ENCODE measurements at regions not wholly inside any gene's neighbourhood (a gene's known extent, or its start where the extent isn't known, plus 50 kb on each side); places are given as distances from the start of the nearest gene placed in this dataset.
"Not testable (repeated sequence)": the region's sequence is repeated elsewhere in the genome, so short reads cannot be mapped to it uniquely, and the experiment has no call there.

- H3K9ac ChIP-seq (ENCODE audit: low read depth in 1 of 2, low read length in 2 of 2); H3K27me3 ChIP-seq (ENCODE audit: control insufficient read depth in 1 of 2, insufficient read depth in 2 of 2, low read length in 2 of 2); H3K4me1 ChIP-seq (ENCODE audit: control insufficient read depth in 1 of 2, insufficient read depth in 2 of 2, low read length in 2 of 2); H3K4me3 ChIP-seq (ENCODE audit: low read depth in 1 of 2, low read length in 2 of 2); H3K9me3 ChIP-seq (ENCODE audit: control insufficient read depth in 1 of 2, low read length in 2 of 2); H3K36me3 ChIP-seq (ENCODE audit: control insufficient read depth in 1 of 2, insufficient read depth in 2 of 2, low read length in 2 of 2); H3K27ac ChIP-seq (ENCODE audit: low read depth, low read length): not testable (repeated sequence)
Observed at GRCh38 chr2:132220589-132220988, 58.8 kb upstream of the ANKRD30BL start.

- H3K27ac ChIP-seq (ENCODE audit: low read depth, low read length); H3K27me3 ChIP-seq (ENCODE audit: control insufficient read depth in 1 of 2, insufficient read depth in 2 of 2, low read length in 2 of 2); H3K4me3 ChIP-seq (ENCODE audit: low read depth in 1 of 2, low read length in 2 of 2); H3K9me3 ChIP-seq (ENCODE audit: control insufficient read depth in 1 of 2, low read length in 2 of 2); H3K4me1 ChIP-seq (ENCODE audit: control insufficient read depth in 1 of 2, insufficient read depth in 2 of 2, low read length in 2 of 2); H3K9ac ChIP-seq (ENCODE audit: low read depth in 1 of 2, low read length in 2 of 2); H3K36me3 ChIP-seq (ENCODE audit: control insufficient read depth in 1 of 2, insufficient read depth in 2 of 2, low read length in 2 of 2): not testable (repeated sequence)
Observed at GRCh38 chr2:132221886-132222285, 60.1 kb upstream of the ANKRD30BL start.

- H3K9me3 ChIP-seq (ENCODE audit: control insufficient read depth in 1 of 2, low read length in 2 of 2) = no peaks in the 10 kb centered on the region
- no peaks in the 10 kb centered on the region for H3K4me1 ChIP-seq (ENCODE audit: control insufficient read depth in 1 of 2, insufficient read depth in 2 of 2, low read length in 2 of 2)
- H3K9ac ChIP-seq (ENCODE audit: low read depth in 1 of 2, low read length in 2 of 2) = no peak overlapping the region
- H3K27ac ChIP-seq (ENCODE audit: low read depth, low read length) = no peak overlapping the region
- no peaks in the 10 kb centered on the region for H3K27me3 ChIP-seq (ENCODE audit: control insufficient read depth in 1 of 2, insufficient read depth in 2 of 2, low read length in 2 of 2)
- H3K36me3 ChIP-seq (ENCODE audit: control insufficient read depth in 1 of 2, insufficient read depth in 2 of 2, low read length in 2 of 2) = no peaks in the 10 kb centered on the region
- no peak overlapping the region for H3K4me3 ChIP-seq (ENCODE audit: low read depth in 1 of 2, low read length in 2 of 2)
Observed at GRCh38 chr2:132252191-132252893, 90.6 kb upstream of the ANKRD30BL start.

- Histone ChIP-seq H3K4me3 (ENCODE audit: low read depth in 1 of 2, low read length in 2 of 2) (no peak overlapping the region), H3K27ac (ENCODE audit: low read depth, low read length) (no peak overlapping the region), H3K36me3 (ENCODE audit: control insufficient read depth in 1 of 2, insufficient read depth in 2 of 2, low read length in 2 of 2) (no peaks in the 10 kb centered on the region), H3K9me3 (ENCODE audit: control insufficient read depth in 1 of 2, low read length in 2 of 2) (no peaks in the 10 kb centered on the region), H3K4me1 (ENCODE audit: control insufficient read depth in 1 of 2, insufficient read depth in 2 of 2, low read length in 2 of 2) (no peaks in the 10 kb centered on the region), H3K27me3 (ENCODE audit: control insufficient read depth in 1 of 2, insufficient read depth in 2 of 2, low read length in 2 of 2) (no peaks in the 10 kb centered on the region), H3K9ac (ENCODE audit: low read depth in 1 of 2, low read length in 2 of 2) (no peak overlapping the region)
Observed at GRCh38 chr2:132252894-132253264, 91.1 kb upstream of the ANKRD30BL start.

GRCh38 chr2:132253496-132254305 lies 91.9 kb upstream of the ANKRD30BL start:
- no peak overlapping the region for H3K27ac ChIP-seq (ENCODE audit: low read depth, low read length)
- H3K9ac ChIP-seq (ENCODE audit: low read depth in 1 of 2, low read length in 2 of 2) = no peak overlapping the region
- H3K36me3 ChIP-seq (ENCODE audit: control insufficient read depth in 1 of 2, insufficient read depth in 2 of 2, low read length in 2 of 2) = no peaks in the 10 kb centered on the region
- no peaks in the 10 kb centered on the region for H3K27me3 ChIP-seq (ENCODE audit: control insufficient read depth in 1 of 2, insufficient read depth in 2 of 2, low read length in 2 of 2)
- H3K9me3 ChIP-seq (ENCODE audit: control insufficient read depth in 1 of 2, low read length in 2 of 2) = no peaks in the 10 kb centered on the region
- H3K4me3 ChIP-seq (ENCODE audit: low read depth in 1 of 2, low read length in 2 of 2) = no peak overlapping the region
- H3K4me1 ChIP-seq (ENCODE audit: control insufficient read depth in 1 of 2, insufficient read depth in 2 of 2, low read length in 2 of 2) = no peaks in the 10 kb centered on the region

GRCh38 chr2:132254306-132254919 lies 92.7 kb upstream of the ANKRD30BL start:
- not testable (repeated sequence) for H3K27me3 ChIP-seq (ENCODE audit: control insufficient read depth in 1 of 2, insufficient read depth in 2 of 2, low read length in 2 of 2); H3K4me1 ChIP-seq (ENCODE audit: control insufficient read depth in 1 of 2, insufficient read depth in 2 of 2, low read length in 2 of 2); H3K4me3 ChIP-seq (ENCODE audit: low read depth in 1 of 2, low read length in 2 of 2); H3K27ac ChIP-seq (ENCODE audit: low read depth, low read length); H3K36me3 ChIP-seq (ENCODE audit: control insufficient read depth in 1 of 2, insufficient read depth in 2 of 2, low read length in 2 of 2); H3K9ac ChIP-seq (ENCODE audit: low read depth in 1 of 2, low read length in 2 of 2); H3K9me3 ChIP-seq (ENCODE audit: control insufficient read depth in 1 of 2, low read length in 2 of 2)

- H3K9me3 ChIP-seq (ENCODE audit: control insufficient read depth in 1 of 2, low read length in 2 of 2) = no peaks in the 10 kb centered on the region
- no peaks in the 10 kb centered on the region for H3K4me1 ChIP-seq (ENCODE audit: control insufficient read depth in 1 of 2, insufficient read depth in 2 of 2, low read length in 2 of 2)
- H3K9ac ChIP-seq (ENCODE audit: low read depth in 1 of 2, low read length in 2 of 2) = no peak overlapping the region
- no peak overlapping the region for H3K4me3 ChIP-seq (ENCODE audit: low read depth in 1 of 2, low read length in 2 of 2)
- no peaks in the 10 kb centered on the region for H3K36me3 ChIP-seq (ENCODE audit: control insufficient read depth in 1 of 2, insufficient read depth in 2 of 2, low read length in 2 of 2)
- no peaks in the 10 kb centered on the region for H3K27me3 ChIP-seq (ENCODE audit: control insufficient read depth in 1 of 2, insufficient read depth in 2 of 2, low read length in 2 of 2)
- no peak overlapping the region for H3K27ac ChIP-seq (ENCODE audit: low read depth, low read length)
Observed at GRCh38 chr2:132255714-132256113, 94.0 kb upstream of the ANKRD30BL start.

GRCh38 chr2:132256251-132256902 lies 94.6 kb upstream of the ANKRD30BL start:
- no peaks in the 10 kb centered on the region for H3K27me3 ChIP-seq (ENCODE audit: control insufficient read depth in 1 of 2, insufficient read depth in 2 of 2, low read length in 2 of 2)
- H3K27ac ChIP-seq (ENCODE audit: low read depth, low read length) = no peak overlapping the region
- no peak overlapping the region for H3K4me3 ChIP-seq (ENCODE audit: low read depth in 1 of 2, low read length in 2 of 2)

GRCh38 chr2:132256903-132257300 lies 95.2 kb upstream of the ANKRD30BL start:
- H3K27me3 ChIP-seq (ENCODE audit: control insufficient read depth in 1 of 2, insufficient read depth in 2 of 2, low read length in 2 of 2); H3K4me3 ChIP-seq (ENCODE audit: low read depth in 1 of 2, low read length in 2 of 2); H3K9me3 ChIP-seq (ENCODE audit: control insufficient read depth in 1 of 2, low read length in 2 of 2); H3K4me1 ChIP-seq (ENCODE audit: control insufficient read depth in 1 of 2, insufficient read depth in 2 of 2, low read length in 2 of 2); H3K9ac ChIP-seq (ENCODE audit: low read depth in 1 of 2, low read length in 2 of 2); H3K27ac ChIP-seq (ENCODE audit: low read depth, low read length); H3K36me3 ChIP-seq (ENCODE audit: control insufficient read depth in 1 of 2, insufficient read depth in 2 of 2, low read length in 2 of 2): not testable (repeated sequence)

More at GRCh38 chr2:132256251-132256902, 94.6 kb upstream of the ANKRD30BL start:
- Histone ChIP-seq H3K9me3 (ENCODE audit: control insufficient read depth in 1 of 2, low read length in 2 of 2) (no peaks in the 10 kb centered on the region), H3K9ac (ENCODE audit: low read depth in 1 of 2, low read length in 2 of 2) (no peak overlapping the region), H3K36me3 (ENCODE audit: control insufficient read depth in 1 of 2, insufficient read depth in 2 of 2, low read length in 2 of 2) (no peaks in the 10 kb centered on the region), H3K4me1 (ENCODE audit: control insufficient read depth in 1 of 2, insufficient read depth in 2 of 2, low read length in 2 of 2) (no peaks in the 10 kb centered on the region)

All from duodenal mucosa (tissue), 2 donors.